KG1 (cell line): ENCODE measurements at regions not wholly inside any gene's neighbourhood (a gene's known extent, or its start where the extent isn't known, plus 50 kb on each side); places are given as distances from the start of the nearest gene placed in this dataset.
"Not testable (repeated sequence)": the region's sequence is repeated elsewhere in the genome, so short reads cannot be mapped to it uniquely, and the experiment has no call there.

Source experiments
- DNase-seq: peaks from one replicate; lab custom pipeline; 2025; lab: John Stamatoyannopoulos, UW

DNA sequence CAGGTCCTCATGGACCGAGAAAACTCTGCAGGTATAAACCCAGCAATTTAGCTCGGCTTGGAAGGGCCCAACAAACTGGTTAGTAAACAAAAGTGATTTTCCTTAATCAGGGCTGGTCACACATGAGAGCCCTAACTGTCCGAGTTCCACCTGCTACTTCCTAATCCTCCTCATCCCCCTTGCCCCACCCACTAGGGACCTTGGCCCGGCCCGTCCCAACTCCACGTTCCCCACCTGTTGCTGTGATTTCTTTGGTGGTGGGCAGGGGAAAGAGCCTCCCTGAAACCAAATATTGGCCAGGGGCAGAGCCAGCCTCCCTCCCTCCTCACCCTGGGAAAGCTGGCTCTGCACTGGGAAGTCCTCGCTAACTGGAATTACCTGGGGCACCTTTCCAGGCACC, 304.2 kb upstream of the PROX1 start:
- no peak for DNase-seq

DNA sequence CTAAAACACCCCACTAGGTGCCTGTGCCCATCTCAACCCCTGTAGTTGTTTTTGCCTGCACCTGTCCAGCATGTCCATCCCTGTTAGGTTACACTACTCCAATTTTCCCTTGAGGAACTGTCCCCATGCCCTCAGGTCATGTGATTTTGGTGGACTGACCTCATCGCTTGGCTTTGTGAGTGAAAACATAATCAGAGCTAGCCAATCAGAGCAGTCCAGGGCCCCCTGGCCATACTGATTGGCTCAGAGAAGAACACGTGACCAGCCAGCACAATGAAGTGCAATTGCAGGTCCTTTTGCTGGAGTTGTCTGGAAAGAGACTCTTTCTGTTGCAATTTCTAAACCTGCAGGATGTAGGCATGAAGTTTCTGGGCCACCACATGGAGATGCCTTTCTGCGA, 303.3 kb upstream of the PROX1 start:
- DNase-seq: no peak

DNA sequence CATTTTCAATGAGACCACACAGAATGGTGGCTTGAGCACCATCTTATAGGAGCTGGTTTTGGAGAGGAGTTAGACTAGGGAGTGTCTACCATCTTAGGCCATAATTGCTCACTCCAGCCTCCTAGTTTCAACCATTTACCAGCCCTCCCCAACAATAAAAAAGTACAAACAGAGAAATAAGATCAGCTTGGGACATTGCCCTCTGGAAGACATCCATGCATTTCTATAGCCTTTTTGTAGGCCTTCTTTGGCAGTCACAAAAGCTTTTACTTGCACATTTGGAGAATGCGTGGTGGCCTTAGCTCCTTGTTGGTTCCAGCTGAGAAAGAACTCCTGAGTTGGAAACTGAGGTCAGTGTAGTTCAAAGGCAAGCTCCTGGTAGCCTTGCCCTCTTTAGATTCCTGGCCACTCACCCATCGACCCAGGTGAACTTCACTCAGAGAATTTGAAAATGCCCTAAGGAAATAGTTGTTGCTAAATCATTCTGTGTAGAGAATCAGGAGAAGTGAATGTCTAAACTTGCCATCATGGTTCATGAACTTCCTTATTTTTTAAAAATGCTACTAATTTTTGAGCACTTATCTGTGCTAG, 301.7 kb upstream of the PROX1 start:
- no peak for DNase-seq

DNA sequence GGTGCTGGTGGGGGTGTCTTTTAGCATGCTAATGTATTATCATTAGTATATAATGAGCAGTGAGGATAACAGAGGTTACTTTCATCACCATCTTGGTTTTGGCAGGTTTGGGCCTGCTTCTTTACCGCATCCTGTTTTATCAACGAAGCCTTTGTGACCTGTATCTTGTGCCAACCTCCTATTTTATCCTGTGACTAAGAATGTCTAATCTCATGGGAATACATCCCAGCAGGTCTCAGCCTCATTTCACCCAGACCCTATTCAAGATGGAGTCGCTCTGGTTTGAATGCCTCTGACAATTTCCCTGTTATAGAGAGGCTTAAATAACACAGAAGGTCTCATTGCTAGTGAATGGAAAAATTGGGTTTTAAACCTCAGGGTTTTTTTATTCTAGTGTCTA, 300.8 kb upstream of the PROX1 start:
- DNase-seq: no peak

DNA sequence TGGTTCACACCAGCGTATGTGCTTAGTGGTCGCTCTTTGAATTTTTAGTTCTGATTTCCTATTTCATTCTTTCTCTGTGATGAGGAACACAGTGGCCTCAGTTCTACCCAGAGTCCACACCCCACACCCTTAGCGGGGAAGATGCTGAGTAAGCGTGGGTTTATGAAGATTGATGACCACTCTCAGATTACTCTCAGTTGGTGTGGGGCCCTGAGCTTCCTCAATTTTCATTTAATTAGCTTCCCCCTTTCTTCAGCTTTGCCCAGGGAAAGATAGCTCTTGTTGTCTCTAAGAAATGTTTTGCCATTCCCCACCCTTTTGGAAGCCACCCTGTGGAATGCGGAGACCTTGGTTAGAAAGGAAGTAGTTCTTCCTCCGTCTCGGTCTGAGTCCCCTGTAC, 299.9 kb upstream of the PROX1 start:
- no peak for DNase-seq

DNA sequence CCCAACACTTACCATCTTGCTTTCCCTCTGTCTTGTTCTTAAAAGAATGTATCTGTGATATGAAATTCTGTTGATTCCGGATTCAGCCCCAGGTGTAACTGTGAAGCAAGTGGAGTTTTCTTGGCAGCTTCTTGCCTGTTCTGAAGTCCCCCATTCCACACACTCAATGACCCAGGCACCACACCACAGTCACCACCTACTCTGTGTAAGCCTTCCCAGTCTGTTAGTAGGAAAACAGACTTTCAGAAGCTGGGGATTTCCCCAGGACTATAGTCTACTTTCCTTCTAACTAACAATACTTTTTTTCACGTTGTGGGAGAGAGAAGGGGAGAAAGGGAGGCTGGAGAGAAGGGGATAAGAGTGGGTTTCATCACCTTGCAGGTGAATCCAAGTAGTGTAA, 299.1 kb upstream of the PROX1 start:
- DNase-seq: no peak

DNA sequence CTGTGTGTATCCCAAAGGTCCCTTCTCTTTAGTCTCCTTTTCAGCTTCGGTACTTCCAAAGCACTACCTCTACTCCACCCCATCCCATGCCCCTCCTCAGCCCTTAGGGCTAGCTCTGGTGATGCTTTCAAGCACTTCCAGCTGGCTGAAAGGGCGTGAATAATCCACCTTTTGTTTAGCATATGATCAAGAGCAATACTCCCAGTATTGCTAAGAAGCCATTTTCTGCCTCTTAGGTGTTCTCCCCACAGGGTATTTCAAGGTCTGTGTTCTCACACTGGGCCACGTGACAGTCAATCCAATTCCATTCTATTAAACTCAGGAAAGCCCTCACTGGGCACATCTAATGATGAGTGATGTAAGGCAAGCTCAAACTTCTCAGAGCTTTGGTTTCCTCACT, 298.5 kb upstream of the PROX1 start:
- DNase-seq: no peak

DNA sequence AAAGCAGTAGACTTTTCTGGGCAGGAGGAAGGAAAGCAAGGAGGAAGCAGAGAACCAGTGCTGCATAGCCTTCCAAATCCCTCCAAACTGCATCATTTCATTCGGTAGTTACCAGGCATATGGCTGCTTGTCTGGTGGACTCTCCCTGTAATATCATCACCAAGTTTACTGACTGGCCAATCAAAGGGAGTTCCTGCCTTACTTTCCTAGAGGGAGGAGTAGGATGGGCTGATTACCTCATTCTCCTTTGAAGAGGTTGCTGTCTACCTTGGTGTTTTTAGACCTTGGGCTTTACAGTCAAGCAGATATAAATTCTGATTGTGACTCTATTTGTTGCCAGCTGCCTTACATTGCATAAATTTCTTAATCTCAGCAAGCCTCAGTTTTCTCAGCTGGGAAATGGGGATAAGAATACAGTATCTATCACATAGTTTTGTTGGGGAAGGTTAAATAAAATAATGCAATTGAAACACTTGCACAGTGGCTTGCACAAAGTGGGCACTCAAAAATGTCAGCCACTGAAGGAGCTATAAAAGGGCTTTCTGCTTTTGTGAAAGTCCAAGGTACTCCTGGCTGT, 297.3 kb upstream of the PROX1 start:
- no peak for DNase-seq

DNA sequence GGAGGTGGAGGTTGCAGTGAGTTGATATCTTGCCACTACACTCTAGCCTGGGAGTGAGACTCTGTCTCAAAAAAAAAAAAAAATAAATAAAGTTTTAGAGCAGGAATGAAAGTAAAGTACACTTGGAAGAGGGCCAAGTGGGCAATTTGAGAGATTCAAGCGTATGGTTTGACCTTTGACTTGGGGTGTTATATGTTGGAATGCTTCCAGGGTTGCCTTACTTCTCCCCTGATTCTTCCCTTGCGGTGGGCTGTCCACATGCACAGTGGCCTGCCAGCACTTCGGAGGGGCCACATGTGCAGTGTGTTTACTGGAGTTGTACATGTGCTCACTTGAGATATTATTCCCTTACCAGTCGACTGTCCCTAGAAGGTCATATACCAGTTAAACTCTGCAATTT, 295.5 kb upstream of the PROX1 start:
- DNase-seq: no peak

DNA sequence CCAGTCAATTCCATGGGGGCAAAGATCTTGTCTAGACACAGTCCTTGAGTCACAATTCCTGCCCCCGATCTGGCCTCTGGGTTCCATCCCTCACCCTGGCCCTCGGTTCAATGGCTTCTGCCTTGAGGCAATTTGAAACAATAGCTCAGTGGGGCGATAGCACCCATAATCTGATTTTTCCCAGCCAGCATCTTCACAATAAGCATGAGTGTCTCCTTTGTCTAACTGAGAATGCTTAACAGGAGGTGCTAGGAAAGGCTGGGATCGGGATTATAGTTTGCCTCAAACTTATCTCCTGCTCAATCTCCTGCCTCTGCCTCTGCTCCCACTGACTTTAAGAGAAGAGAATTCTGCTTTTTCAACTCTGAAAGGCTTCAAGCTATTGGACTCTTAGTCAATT, 293.9 kb upstream of the PROX1 start:
- no peak for DNase-seq

DNA sequence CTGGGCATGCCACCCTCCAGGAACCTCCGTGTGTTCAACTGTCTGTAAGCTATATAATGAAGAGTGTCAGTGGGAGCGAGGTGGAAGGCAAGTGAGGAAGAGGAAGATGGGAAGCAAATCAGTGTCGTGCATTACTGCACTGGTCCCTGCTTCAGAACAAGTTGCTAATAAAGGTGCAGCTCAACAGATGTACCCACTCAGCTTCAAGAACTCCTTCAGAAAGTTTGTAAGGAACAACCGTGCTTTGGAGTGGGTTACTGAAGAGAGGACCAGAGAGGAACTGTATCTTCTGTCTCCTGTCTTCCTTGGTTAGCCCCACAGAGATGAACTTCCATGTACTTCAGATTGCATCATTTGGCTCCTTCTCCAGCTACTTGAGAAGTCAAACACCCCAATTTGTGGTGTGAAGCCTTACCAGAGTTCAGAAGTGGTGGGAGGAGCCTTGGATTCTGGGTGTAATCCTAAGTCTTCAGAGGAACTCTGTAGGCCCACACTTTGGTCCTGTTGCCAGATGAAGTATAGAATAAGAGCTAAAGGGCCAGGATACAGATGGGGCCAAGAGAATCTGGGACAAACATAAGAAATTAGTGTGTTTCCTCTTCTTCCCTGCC, 290.5 kb upstream of the PROX1 start:
- no peak for DNase-seq

DNA sequence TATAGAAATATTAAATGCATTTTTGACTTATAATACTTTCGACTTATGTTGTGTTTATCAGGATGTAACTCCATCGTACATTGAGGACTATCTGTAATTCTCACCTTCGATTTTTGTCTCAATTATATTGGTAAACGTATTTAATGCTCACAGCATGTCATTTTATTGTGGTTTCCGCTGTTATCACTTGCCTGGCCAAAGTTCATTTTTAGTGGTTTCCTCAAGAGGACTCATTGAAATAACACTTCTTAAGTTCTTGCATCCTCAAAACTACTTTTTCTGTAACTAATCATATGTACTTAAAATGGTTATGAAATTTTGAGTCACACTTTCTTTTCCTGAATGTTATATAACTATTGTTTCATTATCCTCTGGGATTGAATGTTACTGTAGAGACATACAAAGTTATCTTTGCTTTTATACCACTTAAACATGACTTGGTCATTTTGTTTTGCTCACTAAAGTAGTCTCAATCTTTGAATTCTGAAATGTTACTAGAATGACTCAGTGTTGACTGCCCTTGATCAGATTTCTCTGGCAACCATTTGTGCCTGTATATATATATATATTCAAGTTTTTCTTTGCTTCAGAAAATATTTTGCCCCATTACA, 289.6 kb upstream of the PROX1 start:
- DNase-seq: no peak

DNA sequence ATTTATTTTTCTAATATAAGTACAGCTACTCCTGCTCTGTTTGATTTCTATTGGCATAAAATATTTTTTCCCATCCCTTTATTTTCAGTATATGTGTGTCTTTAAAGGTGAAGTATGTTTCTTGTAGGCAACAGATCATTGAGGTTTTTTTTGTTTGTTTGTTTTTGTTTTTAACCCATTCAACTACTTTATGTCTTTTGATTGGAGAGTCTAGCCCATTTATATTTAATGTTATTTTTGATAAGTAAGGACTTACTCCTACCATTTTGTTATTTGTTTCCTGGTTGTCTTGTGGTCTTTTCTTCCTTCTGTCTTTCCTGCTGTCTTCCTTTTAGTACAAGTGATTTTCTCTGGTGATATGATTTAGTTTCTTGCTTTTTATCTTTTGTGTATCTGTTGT, 285.1 kb upstream of the PROX1 start:
- DNase-seq: no peak

DNA sequence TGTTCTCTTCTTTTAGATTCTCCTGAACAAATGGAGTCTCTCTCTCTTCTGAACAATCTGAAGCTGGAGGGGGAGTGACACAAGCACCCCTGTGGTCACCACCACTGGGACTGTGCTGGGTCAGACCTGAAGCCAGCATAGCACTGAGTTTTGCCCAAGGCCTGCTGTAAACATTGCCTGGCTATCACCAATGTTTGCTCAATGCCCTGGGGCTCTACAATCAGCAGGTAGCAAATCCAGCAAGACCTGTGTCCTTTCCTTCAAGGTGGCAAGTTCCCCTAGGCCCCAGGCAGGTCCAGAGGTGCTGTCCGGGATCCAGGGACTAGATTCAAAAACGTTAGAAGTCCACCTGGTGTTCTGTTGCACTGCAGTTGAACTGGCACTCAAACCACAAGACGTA, 282.8 kb upstream of the PROX1 start:
- no peak for DNase-seq

DNA sequence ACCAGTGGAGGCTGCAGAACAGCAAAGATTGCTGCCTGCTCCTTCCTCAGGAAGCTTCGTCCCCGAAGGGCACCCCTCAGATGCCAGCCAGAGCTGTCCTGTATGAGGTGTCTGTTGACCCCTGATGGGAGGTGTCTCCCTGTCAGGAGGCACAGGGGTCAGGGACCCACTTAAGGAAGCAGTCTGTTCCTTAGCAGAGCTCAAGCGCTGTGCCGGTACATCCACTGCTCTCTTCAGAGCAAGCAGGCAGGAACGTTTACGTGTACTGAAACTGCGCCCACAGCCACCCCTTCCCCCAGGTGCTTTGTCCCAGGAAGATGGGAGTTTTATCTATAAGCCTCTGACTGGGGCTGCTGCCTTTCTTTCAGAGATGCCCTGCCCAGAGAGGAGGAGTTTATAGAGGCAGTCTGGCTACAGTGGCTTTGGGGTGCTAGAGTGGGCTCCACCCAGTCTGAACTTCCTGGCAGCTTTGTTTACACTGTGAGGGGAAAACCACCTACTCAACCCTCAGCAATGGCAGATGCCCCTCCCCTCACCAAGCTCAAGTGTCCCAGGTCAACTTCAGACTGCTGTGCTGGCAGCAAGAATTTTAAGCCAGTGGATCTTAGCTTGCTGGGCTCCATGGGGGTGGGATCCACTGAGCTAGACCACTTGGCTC, 275.8 kb upstream of the PROX1 start:
- DNase-seq: not testable (repeated sequence)

DNA sequence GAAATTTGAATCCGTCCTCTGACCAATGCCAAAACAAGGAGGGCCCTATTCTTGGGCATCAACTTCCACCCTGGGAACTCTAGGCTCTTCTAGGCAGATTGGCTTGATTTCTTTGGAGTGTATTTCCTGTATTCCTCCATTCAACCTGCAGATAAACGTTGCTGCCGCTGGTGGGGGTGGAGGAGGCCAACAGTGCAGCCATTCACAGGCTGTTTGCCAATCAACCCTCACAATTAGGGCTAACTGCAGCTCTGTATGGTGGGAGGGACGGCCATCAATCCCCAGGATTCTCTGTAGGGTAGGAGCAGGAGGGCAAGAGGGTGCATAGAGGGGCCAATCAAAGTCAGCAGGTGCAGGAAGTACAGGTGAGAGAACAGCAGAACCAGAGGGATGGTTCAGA, 273.1 kb upstream of the PROX1 start:
- DNase-seq: no peak

DNA sequence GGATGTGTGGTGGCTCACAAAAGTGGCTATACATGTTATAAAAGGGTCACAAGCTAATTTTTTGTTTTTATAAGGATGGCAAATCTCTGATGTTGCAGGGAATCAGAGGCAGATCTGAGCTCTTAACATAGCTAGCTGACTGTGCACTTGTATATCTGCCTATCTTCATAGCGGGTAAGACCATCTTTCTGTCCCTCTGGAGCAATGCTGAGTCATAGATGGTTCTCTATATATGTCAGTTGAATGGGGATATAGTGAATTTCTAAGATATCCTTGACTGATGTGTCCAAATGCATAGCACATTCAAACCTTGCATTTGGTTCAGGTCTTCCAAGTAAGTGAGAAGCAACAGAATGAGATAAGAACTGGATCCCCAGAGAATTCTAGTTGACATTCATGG, 272.6 kb upstream of the PROX1 start:
- no peak for DNase-seq

DNA sequence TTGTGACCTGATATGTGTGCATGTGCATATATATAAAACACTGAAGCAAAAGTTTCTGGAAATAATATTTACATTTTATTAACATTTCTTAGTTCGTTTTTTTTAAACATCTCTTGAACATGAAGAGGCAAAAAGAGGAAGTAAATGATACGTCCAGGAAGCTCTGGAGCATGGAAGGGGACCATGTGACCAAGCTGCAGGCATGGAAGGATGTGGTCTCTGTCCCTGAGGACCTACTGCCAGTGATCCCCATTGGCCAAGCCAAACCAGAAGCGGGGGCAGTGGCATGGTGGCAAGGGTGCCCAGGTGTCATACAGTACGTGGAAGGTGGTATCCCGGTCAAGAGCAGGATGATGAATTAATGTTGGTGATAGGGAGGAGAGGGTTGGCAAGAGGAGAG, 268.3 kb upstream of the PROX1 start:
- DNase-seq: no peak

DNA sequence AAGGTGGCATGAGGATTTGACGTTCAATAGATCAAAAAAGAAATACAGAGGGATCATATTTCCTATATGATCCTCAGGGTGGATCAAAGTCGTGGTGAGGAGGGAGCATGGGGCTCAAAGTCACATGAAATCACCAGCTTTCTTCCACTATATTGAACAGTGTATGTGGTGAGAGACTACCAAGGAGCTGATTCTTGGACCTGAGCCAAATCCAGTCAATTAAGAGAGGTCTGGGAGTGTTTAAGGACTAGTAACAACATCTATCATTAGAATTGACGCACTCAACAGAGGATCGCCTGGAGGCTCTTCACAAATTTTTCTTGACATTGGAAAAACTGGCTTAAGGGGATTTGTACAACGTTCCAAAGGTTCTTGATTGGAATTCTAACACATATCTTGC, 267.7 kb upstream of the PROX1 start:
- DNase-seq: no peak

DNA sequence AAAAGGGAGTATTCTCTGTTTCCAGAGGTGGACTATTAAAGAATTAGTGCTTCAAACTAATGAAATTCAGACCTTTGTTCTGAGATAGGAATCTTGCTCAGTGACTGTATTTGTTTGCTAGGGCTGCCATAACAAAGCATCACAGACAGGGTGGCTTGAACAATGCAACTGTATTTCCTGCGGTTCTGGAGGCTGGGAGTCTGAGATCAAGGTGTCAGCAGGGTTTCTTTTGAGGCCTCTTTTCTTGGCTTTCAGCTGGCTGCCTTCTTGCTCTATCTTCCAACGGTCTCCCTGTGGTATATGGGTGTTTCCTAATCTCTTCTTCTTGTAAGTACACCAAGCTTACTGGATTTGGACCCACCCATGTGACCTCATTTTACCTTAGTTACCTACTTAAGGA, 264.6 kb upstream of the PROX1 start:
- no peak for DNase-seq

DNA sequence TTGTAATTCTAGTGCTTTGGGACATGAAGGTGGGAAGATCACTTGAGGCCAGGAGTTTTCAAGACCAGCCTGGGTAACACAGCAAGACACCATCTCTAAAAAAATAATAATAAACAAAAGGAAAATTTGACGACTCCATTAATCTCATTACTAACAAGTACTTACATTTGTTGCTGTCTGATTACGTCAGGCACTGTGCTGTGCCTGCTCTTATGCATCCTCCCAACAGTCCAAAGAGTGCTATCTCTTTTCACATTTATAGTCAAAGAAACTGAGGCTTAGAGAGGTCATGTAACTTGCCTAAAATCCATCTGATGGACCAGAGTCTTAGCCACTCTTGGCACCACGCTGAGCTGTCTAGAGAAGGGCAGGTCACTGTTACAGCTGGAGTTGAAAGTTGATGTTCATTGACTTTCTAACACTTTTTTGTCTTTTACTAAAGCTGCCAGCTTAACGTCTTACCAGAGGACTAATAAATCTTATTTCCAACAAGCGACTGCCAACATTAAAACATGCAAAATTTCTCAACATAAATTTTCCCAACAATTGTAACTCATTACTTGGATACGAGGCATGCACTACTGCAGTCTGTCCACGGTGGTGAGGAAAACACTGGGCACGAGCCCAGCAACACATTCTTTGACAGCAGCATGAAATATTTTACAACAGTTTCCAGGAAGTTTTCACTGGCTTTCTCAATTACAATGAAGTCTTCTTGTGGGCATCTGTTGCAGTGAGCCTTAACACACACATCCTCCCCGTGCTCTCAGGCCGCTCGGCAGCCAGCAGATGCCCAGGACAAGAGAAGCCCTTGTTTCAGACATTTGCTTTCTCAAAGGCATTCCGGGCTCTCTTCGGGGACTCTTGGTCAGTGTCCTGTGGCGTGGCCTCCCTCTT, 262.9 kb upstream of the PROX1 start:
- no peak for DNase-seq
